K562 (cell line): ENCODE measurements at regions not wholly inside any gene's neighbourhood (a gene's known extent, or its start where the extent isn't known, plus 50 kb on each side); places are given as distances from the start of the nearest gene placed in this dataset.

Experiments
- ATAC-seq: fragments of 200-7000 bp; cut with Tn5 transposase; 3 replicates; pipeline ENCODE4 v1.9.1; 2020; ENCODE audit warnings: moderate library complexity
- BruUV-seq: library from RNA; stranded (reverse); fragments of 400-500 nt; replicated peaks from 2 replicates; lab custom pipeline; 2021; lab: Mats Ljungman, UMichigan
- CTCF ChIA-PET: fragments of 300-600 bp; formaldehyde crosslinking; extraction: SDS; loops from one replicate; lab custom pipeline; 2021; ENCODE audit warnings: low intra/inter-chr PET ratio; lab: Yijun Ruan, JAX
- POLR2A ChIA-PET: fragments of 300-600, 350-650 bp; sonication (Branson Sonifier 250); formaldehyde crosslinking; extraction: SDS; loops from one replicate; lab custom pipeline; 2021; ENCODE audit warnings: antibody characterized with exemption, inconsistent platforms; lab: Yijun Ruan, JAX
- DNase-seq, 4 experiments: peaks; one replicate each; pipeline versions ENCODE4 v3.0.0 to v3.0.0-alpha.2; 2011 to 2018; ENCODE audit warnings: low spot score in 3 of 4, mixed read lengths in 3 of 4; ENCODE audit errors: extremely low read depth in 1 of 4
- FAIRE-seq: peaks from 2 replicates; lab custom pipeline; 2011; peaks lifted over from hg19 to GRCh38; lab: Jason Lieb, UNC
- H2AFZ ChIP-seq: 2 replicates; pipeline ENCODE4 v1.6.0; 2011; ENCODE audit warnings: low read depth, low read length, control low read depth, inconsistent platforms
- H3K27ac ChIP-seq: fragments of 200-600 bp; 3 replicates; pipeline ENCODE4 v1.8.0; 2011; ENCODE audit warnings: low read depth, mild to moderate bottlenecking, control low read depth, inconsistent platforms, low read length, moderate library complexity, mixed read lengths; ENCODE audit errors: extremely low read depth
- H3K27me3 ChIP-seq, 2 experiments: fragments of 300-600 bp in 1 of 2; 2 replicates in 1 of 2; 3 replicates in 1 of 2; pipeline versions ENCODE4 v1.6.0 to v1.8.0; 2011; ENCODE audit warnings: inconsistent platforms in 2 of 2, low read length in 2 of 2, mild to moderate bottlenecking in 1 of 2, mixed read lengths in 1 of 2, moderate library complexity in 1 of 2; ENCODE audit not compliant: control insufficient read depth in 2 of 2, insufficient read depth in 2 of 2
- H3K36me3 ChIP-seq: fragments of 300-600 bp; 3 replicates; pipeline ENCODE4 v1.8.0; 2011; ENCODE audit warnings: mild to moderate bottlenecking, low read length, inconsistent platforms; ENCODE audit not compliant: control insufficient read depth, insufficient read depth
- H3K4me1 ChIP-seq, 2 experiments: fragments of 200-600 bp in 1 of 2; replicated peaks in 1 of 2; 2 replicates in 1 of 2; 3 replicates in 1 of 2; pipeline versions ENCODE4 v1.5.1 to v1.8.0; 2011; ENCODE audit warnings: inconsistent platforms in 2 of 2, low read length in 2 of 2, mild to moderate bottlenecking in 1 of 2, mixed read lengths in 1 of 2, moderate library complexity in 1 of 2; ENCODE audit not compliant: control insufficient read depth in 2 of 2, insufficient read depth in 2 of 2
- H3K4me2 ChIP-seq: 2 replicates; pipeline ENCODE4 v1.6.1; 2011; ENCODE audit warnings: low read length, control low read depth, inconsistent platforms, mixed read lengths; ENCODE audit not compliant: insufficient read depth
- H3K4me3 ChIP-seq: fragments of 200-600 bp; sonication (generic), shearing (Covaris generic); 2 replicates; pipeline ENCODE4 v1.5.1; 2016; ENCODE audit warnings: control low read depth, inconsistent platforms
- H3K79me2 ChIP-seq: fragments of 200-600 bp; 3 replicates; pipeline ENCODE4 v1.8.0; 2011; ENCODE audit warnings: low read length, inconsistent platforms; ENCODE audit not compliant: control insufficient read depth, insufficient read depth
- H3K9ac ChIP-seq, 2 experiments: 2 replicates each; pipeline versions ENCODE4 v1.6.0 to v1.6.1; 2011; ENCODE audit warnings: low read depth in 2 of 2, low read length in 2 of 2, control low read depth in 1 of 2, inconsistent platforms in 1 of 2, mild to moderate bottlenecking in 1 of 2, mixed read lengths in 1 of 2; ENCODE audit not compliant: insufficient read depth in 1 of 2
- H3K9me1 ChIP-seq: one replicate; pipeline ENCODE4 v1.6.0; 2011; ENCODE audit warnings: inconsistent platforms, mild to moderate bottlenecking, low read length, moderate library complexity; ENCODE audit not compliant: control insufficient read depth, insufficient read depth
- H3K9me3 ChIP-seq: replicated peaks from 2 replicates; pipeline ENCODE4 v1.5.1; 2011; ENCODE audit warnings: low read depth, low read length, inconsistent platforms; ENCODE audit not compliant: control insufficient read depth, insufficient read depth
- H4K20me1 ChIP-seq: replicated peaks from 2 replicates; pipeline ENCODE4 v1.6.1; 2011; ENCODE audit warnings: low read length, inconsistent platforms, mixed read lengths; ENCODE audit not compliant: control insufficient read depth, insufficient read depth
- C11orf30 ChIP-seq: fragments of 450-650 bp; IDR thresholded peaks from 2 replicates; pipeline ENCODE4 v1.6.1; 2016; ENCODE audit warnings: low read depth, mild to moderate bottlenecking
- MAFF ChIP-seq: IDR thresholded peaks from 2 replicates; pipeline ENCODE4 v1.6.1; 2012; ENCODE audit warnings: low read length, improper control_type of control experiment
- MAFG ChIP-seq: fragments of 450-650 bp; conservative IDR thresholded peaks from 2 replicates; pipeline ENCODE4 v1.6.1; 2016; ENCODE audit warnings: missing genetic modification characterization, missing compliant biosample characterization
- ZNF316 ChIP-seq: fragments of 450-650 bp; IDR thresholded peaks from 2 replicates; pipeline ENCODE4 v1.6.1; 2016
- ZNF696 ChIP-seq: fragments of 250-450 bp; sonication (Bioruptor Pico); conservative IDR thresholded peaks from 2 replicates; pipeline ENCODE4 v1.4.0; 2020; ENCODE audit warnings: mild to moderate bottlenecking, moderate library complexity
- ZSCAN32 ChIP-seq: fragments of 450-650 bp; formaldehyde crosslinking; IDR thresholded peaks from 2 replicates; pipeline ENCODE4 v1.4.0; 2020; ENCODE audit warnings: mild to moderate bottlenecking, moderate library complexity
- WGBS: fragments of 100-300 bp; shearing (Covaris generic); methylation state at CpG from one replicate; pipeline ENCODE4 v1.1.6; 2016; ENCODE audit warnings: low coverage, mixed read lengths; ENCODE audit not compliant: insufficient coverage; ENCODE audit errors: missing lambda C conversion rate; 5-methylcytosine and 5-hydroxymethylcytosine counted together
- in situ Hi-C: fragments of 300-500 bp; cut with MboI; formaldehyde crosslinking; loops from 4 replicates; pipeline ENCODE4 v1.15.0; 2018; ENCODE audit warnings: inconsistent platforms, mixed read lengths
- intact Hi-C: fragments of 100-400 bp; cut with micrococcal nuclease; formaldehyde crosslinking; loops from 2 replicates; pipeline ENCODE4 v1.14.2; 2022

GRCh38 chr1:219665089-219665488 is 52.2 kb upstream of the ZC3H11B start:
- H3K79me2 ChIP-seq: no peaks in the 10 kb centered on the region
- H2AFZ ChIP-seq: no peak overlapping the region
- H3K4me1 ChIP-seq: peaks cover 0 to 7% of the 10 kb centered on the region in 2 experiments; a peak in 4 of 5 replicates
- no peak for TF ChIP-seq ZSCAN32
- TF ChIP-seq ZNF316: peak; percentile 76
- no peak for TF ChIP-seq ZNF696 (CRISPR knock-in tag)
- peak; percentile 52; the same call in 1 of the 2 replicates for TF ChIP-seq C11orf30
- TF ChIP-seq MAFF: peak; percentile 5; the same call in 1 of the 2 replicates
- TF ChIP-seq MAFG (tag): peak; percentile 43; the same call in 1 of the 2 replicates
- 9% methylated on average over 1 of the region's 1 CpG for WGBS
- in situ Hi-C loops: no loop called here
- BruUV-seq: no TSS peak
- no peak for DNase-seq
- no peak for FAIRE-seq
- H3K9me3 ChIP-seq: no peaks in the 10 kb centered on the region
- H4K20me1 ChIP-seq: no peaks in the 10 kb centered on the region
- intact Hi-C loops: loop anchor here (10.0 kb wide), 1 partner anchor 460 kb away; no protein-coding TSS in a partner anchor
- no peaks in the 10 kb centered on the region for H3K27me3 ChIP-seq
- no peak overlapping the region for H3K4me3 ChIP-seq
- no peak overlapping the region for H3K4me2 ChIP-seq
- no peak overlapping the region for H3K9ac ChIP-seq
- no peaks in the 10 kb centered on the region for H3K9me1 ChIP-seq
- CTCF ChIA-PET: no interaction called here
- POLR2A ChIA-PET: interaction anchor here (1.0 kb wide), 1 partner anchor 25 kb away, joined by 3 read pairs; no protein-coding TSS in a partner anchor
- no peaks in the 10 kb centered on the region for H3K36me3 ChIP-seq
- H3K27ac ChIP-seq: no peak overlapping the region
- ATAC-seq: no peak
